Panc1 (cell line): ENCODE measurements at regions not wholly inside any gene's neighbourhood (a gene's known extent, or its start where the extent isn't known, plus 50 kb on each side); places are given as distances from the start of the nearest gene placed in this dataset.

Source experiments
- ATAC-seq: fragments of 200-7000 bp; cut with Tn5 transposase; 2 replicates; pipeline ENCODE4 v1.9.1; 2020; ENCODE audit warnings: mild to moderate bottlenecking, moderate library complexity
- BruUV-seq: library from RNA; stranded (reverse); fragments of 400-500 nt; replicated peaks from 2 replicates; lab custom pipeline; 2021; lab: Mats Ljungman, UMichigan
- CTCF ChIA-PET: fragments of 300-600 bp; sonication (Branson Sonifier 250); formaldehyde crosslinking; loops from one replicate; lab custom pipeline; 2022; ENCODE audit warnings: antibody characterized with exemption; lab: Charles Lee
- POLR2A ChIA-PET: fragments of 300-600 bp; sonication (Branson Sonifier 250); formaldehyde crosslinking; loops from one replicate; lab custom pipeline; 2022; ENCODE audit warnings: antibody characterized with exemption; lab: Charles Lee
- DNase-seq: peaks from one replicate; pipeline ENCODE4 v3.0.0-alpha.2; 2010; ENCODE audit warnings: low read depth, low spot score
- H3K27ac ChIP-seq: 2 replicates; pipeline ENCODE4 v1.5.1; 2011; ENCODE audit warnings: mild to moderate bottlenecking, low read length, inconsistent platforms
- H3K27me3 ChIP-seq: fragments of 200-500 bp; sonication (Bioruptor generic); 2 replicates; pipeline ENCODE4 v1.6.0; 2014; ENCODE audit warnings: low read length, inconsistent platforms; ENCODE audit not compliant: control insufficient read depth, insufficient read depth
- H3K36me3 ChIP-seq: fragments of 200-500 bp; sonication (Bioruptor generic); 2 replicates; pipeline ENCODE4 v1.5.1; 2014; ENCODE audit warnings: inconsistent platforms, mild to moderate bottlenecking, low read length, moderate library complexity; ENCODE audit not compliant: control insufficient read depth, insufficient read depth
- H3K4me1 ChIP-seq: 2 replicates; pipeline ENCODE4 v1.5.1; 2011; ENCODE audit warnings: inconsistent platforms, mild to moderate bottlenecking, low read length, moderate library complexity; ENCODE audit not compliant: control insufficient read depth, insufficient read depth
- H3K4me3 ChIP-seq, 2 experiments: 2 replicates each; pipeline ENCODE4 v1.5.1; 2011 to 2012; ENCODE audit warnings: low read depth in 2 of 2, low read length in 2 of 2, mild to moderate bottlenecking in 2 of 2, inconsistent platforms in 1 of 2, moderate library complexity in 1 of 2
- H3K9me3 ChIP-seq: fragments of 200-500 bp; sonication (Bioruptor generic); 2 replicates; pipeline ENCODE4 v1.5.1; 2014; ENCODE audit warnings: low read depth, mild to moderate bottlenecking, inconsistent platforms, low read length, moderate library complexity; ENCODE audit not compliant: control insufficient read depth, insufficient read depth
- POLR2AphosphoS5 ChIP-seq: IDR thresholded peaks from 2 replicates; pipeline ENCODE4 v1.6.1; 2012; ENCODE audit warnings: mild to moderate bottlenecking, low read depth, low read length, moderate library complexity
- SIN3A ChIP-seq: IDR thresholded peaks from 2 replicates; pipeline ENCODE4 v1.6.1; 2012; ENCODE audit warnings: low read depth, mild to moderate bottlenecking, low read length, moderate library complexity, borderline replicate concordance; ENCODE audit not compliant: insufficient read depth
- TCF7L2 ChIP-seq: IDR thresholded peaks from 2 replicates; pipeline ENCODE4 v1.6.1; 2011; ENCODE audit warnings: mild to moderate bottlenecking, low read depth, low read length, inconsistent platforms
- in situ Hi-C: cut with HindIII; loops from 2 replicates; pipeline ENCODE4 v1.10.0; 2016; ENCODE audit warnings: low sequenced_read_pairs, low pct_unique_long_range_greater_than_20kb
- intact Hi-C: fragments of 100-400 bp; cut with micrococcal nuclease; formaldehyde crosslinking; loops from one replicate; pipeline ENCODE4 v1.10.0; 2022; ENCODE audit not compliant: unreplicated experiment
- TF ChIP-seq, protein P1 (sequence below), 2 experiments: IDR thresholded peaks; 2 replicates each; pipeline ENCODE4 v1.6.1; 2011 to 2012; ENCODE audit warnings: low read depth in 2 of 2, control low read depth in 1 of 2, low read length in 1 of 2, mild to moderate bottlenecking in 1 of 2, moderate library complexity in 1 of 2; ENCODE audit not compliant: insufficient read depth in 1 of 2
- TF ChIP-seq, protein P2 (sequence below): fragments of 450-650 bp; IDR thresholded peaks from 2 replicates; pipeline ENCODE4 v1.5.1; 2017; ENCODE audit warnings: mild to moderate bottlenecking

DNA sequence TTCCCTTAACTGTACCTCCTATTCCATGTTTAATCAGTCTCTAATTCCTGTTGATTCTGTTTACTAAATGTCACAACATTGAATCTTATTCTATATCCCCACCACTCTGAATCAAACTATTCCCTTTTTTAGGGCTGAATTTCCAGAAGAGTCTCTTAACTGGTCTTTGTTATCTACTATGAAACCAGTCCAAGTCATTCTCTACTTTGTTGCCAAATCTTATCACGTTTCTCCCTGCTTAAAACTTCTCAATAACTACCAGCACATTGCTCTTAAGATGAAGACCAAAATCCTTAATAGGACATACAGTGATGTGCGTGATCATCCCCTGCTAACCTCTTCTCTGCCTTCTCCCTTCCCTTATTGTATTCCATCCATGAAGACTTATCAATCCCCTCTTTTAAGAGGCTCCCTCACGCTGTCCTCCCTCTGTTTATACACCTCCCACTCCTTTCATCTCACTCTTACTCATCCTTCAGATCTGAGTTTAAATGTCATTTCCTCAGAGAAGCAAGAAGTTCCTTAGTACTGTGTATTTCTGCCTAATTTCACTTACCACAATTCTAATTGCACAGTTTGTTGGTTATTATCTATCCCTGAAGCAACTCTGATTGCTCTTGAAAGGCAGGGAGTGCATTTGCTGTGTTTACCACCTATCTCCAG, 143.0 kb upstream of the AHI1 start:
- ChIA-PET CTCF (no interaction called here), POLR2A (no interaction called here)
- Histone ChIP-seq H3K36me3 (no peaks in the 10 kb centered on the region), H3K4me1 (no peaks in the 10 kb centered on the region; the same call in 1 of the 2 replicates), H3K9me3 (no peaks in the 10 kb centered on the region), H3K27me3 (no peaks in the 10 kb centered on the region), H3K27ac (no peak overlapping the region), H3K4me3 (no peak overlapping the region)
- intact Hi-C loops (no loop called here), in situ Hi-C loops (no loop called here)
- DNase-seq (no peak), ATAC-seq (no peak)
- TF ChIP-seq TCF7L2, result no peak
- TF ChIP-seq, protein P1, sequence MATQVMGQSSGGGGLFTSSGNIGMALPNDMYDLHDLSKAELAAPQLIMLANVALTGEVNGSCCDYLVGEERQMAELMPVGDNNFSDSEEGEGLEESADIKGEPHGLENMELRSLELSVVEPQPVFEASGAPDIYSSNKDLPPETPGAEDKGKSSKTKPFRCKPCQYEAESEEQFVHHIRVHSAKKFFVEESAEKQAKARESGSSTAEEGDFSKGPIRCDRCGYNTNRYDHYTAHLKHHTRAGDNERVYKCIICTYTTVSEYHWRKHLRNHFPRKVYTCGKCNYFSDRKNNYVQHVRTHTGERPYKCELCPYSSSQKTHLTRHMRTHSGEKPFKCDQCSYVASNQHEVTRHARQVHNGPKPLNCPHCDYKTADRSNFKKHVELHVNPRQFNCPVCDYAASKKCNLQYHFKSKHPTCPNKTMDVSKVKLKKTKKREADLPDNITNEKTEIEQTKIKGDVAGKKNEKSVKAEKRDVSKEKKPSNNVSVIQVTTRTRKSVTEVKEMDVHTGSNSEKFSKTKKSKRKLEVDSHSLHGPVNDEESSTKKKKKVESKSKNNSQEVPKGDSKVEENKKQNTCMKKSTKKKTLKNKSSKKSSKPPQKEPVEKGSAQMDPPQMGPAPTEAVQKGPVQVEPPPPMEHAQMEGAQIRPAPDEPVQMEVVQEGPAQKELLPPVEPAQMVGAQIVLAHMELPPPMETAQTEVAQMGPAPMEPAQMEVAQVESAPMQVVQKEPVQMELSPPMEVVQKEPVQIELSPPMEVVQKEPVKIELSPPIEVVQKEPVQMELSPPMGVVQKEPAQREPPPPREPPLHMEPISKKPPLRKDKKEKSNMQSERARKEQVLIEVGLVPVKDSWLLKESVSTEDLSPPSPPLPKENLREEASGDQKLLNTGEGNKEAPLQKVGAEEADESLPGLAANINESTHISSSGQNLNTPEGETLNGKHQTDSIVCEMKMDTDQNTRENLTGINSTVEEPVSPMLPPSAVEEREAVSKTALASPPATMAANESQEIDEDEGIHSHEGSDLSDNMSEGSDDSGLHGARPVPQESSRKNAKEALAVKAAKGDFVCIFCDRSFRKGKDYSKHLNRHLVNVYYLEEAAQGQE (IDR thresholded peaks at IDR 0.05; ENCODE audit: insufficient read depth in 1 of 2, low read depth in 2 of 2, low read length in 1 of 2), result no peak
- no peak for TF ChIP-seq POLR2AphosphoS5
- TF ChIP-seq, protein P2, sequence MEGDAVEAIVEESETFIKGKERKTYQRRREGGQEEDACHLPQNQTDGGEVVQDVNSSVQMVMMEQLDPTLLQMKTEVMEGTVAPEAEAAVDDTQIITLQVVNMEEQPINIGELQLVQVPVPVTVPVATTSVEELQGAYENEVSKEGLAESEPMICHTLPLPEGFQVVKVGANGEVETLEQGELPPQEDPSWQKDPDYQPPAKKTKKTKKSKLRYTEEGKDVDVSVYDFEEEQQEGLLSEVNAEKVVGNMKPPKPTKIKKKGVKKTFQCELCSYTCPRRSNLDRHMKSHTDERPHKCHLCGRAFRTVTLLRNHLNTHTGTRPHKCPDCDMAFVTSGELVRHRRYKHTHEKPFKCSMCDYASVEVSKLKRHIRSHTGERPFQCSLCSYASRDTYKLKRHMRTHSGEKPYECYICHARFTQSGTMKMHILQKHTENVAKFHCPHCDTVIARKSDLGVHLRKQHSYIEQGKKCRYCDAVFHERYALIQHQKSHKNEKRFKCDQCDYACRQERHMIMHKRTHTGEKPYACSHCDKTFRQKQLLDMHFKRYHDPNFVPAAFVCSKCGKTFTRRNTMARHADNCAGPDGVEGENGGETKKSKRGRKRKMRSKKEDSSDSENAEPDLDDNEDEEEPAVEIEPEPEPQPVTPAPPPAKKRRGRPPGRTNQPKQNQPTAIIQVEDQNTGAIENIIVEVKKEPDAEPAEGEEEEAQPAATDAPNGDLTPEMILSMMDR, result no peak
- TF ChIP-seq SIN3A, result no peak
- BruUV-seq, result no TSS peak

DNA sequence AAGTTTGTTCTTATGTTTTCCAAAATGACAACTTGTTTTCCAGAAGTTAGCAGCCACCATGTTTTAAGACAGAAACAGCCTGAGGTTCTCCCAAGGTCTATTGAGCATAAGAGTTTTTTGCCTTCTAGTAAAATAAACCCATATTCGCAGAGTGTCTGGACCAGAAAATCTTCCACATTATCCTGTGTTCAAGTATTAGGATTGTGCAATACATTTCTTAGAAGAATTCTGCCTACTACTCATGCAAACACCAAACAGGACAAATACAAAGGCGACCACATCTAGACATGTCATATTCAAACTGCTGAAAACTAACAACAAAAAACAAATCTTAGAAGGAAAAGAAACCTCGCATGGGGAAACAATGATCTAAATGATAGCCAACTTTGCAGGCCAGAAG, 145.4 kb upstream of the AHI1 start:
- H3K27ac ChIP-seq, result no peak overlapping the region
- H3K4me3 ChIP-seq, result no peak overlapping the region
- no peaks in the 10 kb centered on the region for H3K9me3 ChIP-seq
- no peaks in the 10 kb centered on the region for H3K4me1 ChIP-seq
- H3K36me3 ChIP-seq, result no peaks in the 10 kb centered on the region
- no TSS peak for BruUV-seq
- no peak for ATAC-seq
- H3K27me3 ChIP-seq, result no peaks in the 10 kb centered on the region
- TF ChIP-seq, protein P1 (IDR thresholded peaks at IDR 0.05; ENCODE audit: insufficient read depth in 1 of 2, low read depth in 2 of 2, low read length in 1 of 2), result no peak
- TF ChIP-seq POLR2AphosphoS5, result no peak
- no peak for TF ChIP-seq TCF7L2
- TF ChIP-seq, protein P2, result no peak
- TF ChIP-seq SIN3A, result no peak
- in situ Hi-C loops (no loop called here), intact Hi-C loops (no loop called here)
- POLR2A ChIA-PET, result no interaction called here
- CTCF ChIA-PET, result no interaction called here
- DNase-seq, result no peak
